ENCODE measurements at regions not wholly inside any gene's neighbourhood (a gene's known extent, or its start where the extent isn't known, plus 50 kb on each side); places are given as distances from the start of the nearest gene placed in this dataset.

GRCh38 chr16:86092586-86093480 lies 193.9 kb downstream of the IRF8 start:
- DNase-seq (ENCODE audit: low spot score): no peak

- DNase-seq (ENCODE audit: low spot score): no peak
Measured at GRCh38 chr16:86093801-86094750, 195.1 kb downstream of the IRF8 start.

- no peak for DNase-seq (ENCODE audit: low spot score)
Measured at GRCh38 chr16:86095131-86095752, 196.3 kb downstream of the IRF8 start.

- DNase-seq (ENCODE audit: low spot score): no peak
Measured at GRCh38 chr16:86095906-86096485, 197.0 kb downstream of the IRF8 start.

- DNase-seq (ENCODE audit: low spot score): no peak
Measured at GRCh38 chr16:86096850-86097249, 197.9 kb downstream of the IRF8 start.

- no peak for DNase-seq (ENCODE audit: low spot score)
Measured at GRCh38 chr16:86099326-86099725, 200.4 kb downstream of the IRF8 start.

GRCh38 chr16:86100205-86101136 lies 201.5 kb downstream of the IRF8 start:
- no peak for DNase-seq (ENCODE audit: low spot score)

- DNase-seq (ENCODE audit: low spot score): no peak
Measured at GRCh38 chr16:86101137-86101896, 202.4 kb downstream of the IRF8 start.

- DNase-seq (ENCODE audit: low spot score): no peak
Measured at GRCh38 chr16:86101897-86102157, 202.9 kb downstream of the IRF8 start.

- no peak for DNase-seq (ENCODE audit: low spot score)
Measured at GRCh38 chr16:86103320-86103719, 204.4 kb downstream of the IRF8 start.

- DNase-seq (ENCODE audit: low spot score): no peak
Measured at GRCh38 chr16:86104537-86105048, 205.6 kb downstream of the IRF8 start.

GRCh38 chr16:86107215-86107825 lies 208.4 kb downstream of the IRF8 start:
- DNase-seq (ENCODE audit: low spot score): no peak

GRCh38 chr16:86108062-86108461 lies 209.1 kb downstream of the IRF8 start:
- DNase-seq (ENCODE audit: low spot score): no peak

GRCh38 chr16:86110134-86110533 lies 211.2 kb downstream of the IRF8 start:
- no peak for DNase-seq (ENCODE audit: low spot score)

GRCh38 chr16:86110726-86111125 lies 211.8 kb downstream of the IRF8 start:
- no peak for DNase-seq (ENCODE audit: low spot score)

- DNase-seq (ENCODE audit: low spot score): no peak
Measured at GRCh38 chr16:86112178-86112577, 213.2 kb downstream of the IRF8 start.

GRCh38 chr16:86117235-86117634 lies 218.3 kb downstream of the IRF8 start:
- DNase-seq (ENCODE audit: low spot score): no peak

GRCh38 chr16:86117756-86118155 lies 218.8 kb downstream of the IRF8 start:
- DNase-seq (ENCODE audit: low spot score): no peak

- no peak for DNase-seq (ENCODE audit: low spot score)
Measured at GRCh38 chr16:86118467-86119307, 219.7 kb downstream of the IRF8 start.

Data from CD4-positive, alpha-beta T cell treated with Interleukin-6 at 100 ng/mL for 8 hours (primary cell).